HG03095 (cell line): ENCODE measurements at regions not wholly inside any gene's neighbourhood (a gene's known extent, or its start where the extent isn't known, plus 50 kb on each side); places are given as distances from the start of the nearest gene placed in this dataset.

ENCODE experiments used
- ATAC-seq: cut with Tn5 transposase; IDR thresholded peaks from one replicate; pipeline ENCODE4 v1.9.1; 2021; ENCODE audit warnings: moderate library complexity; ENCODE audit not compliant: unreplicated experiment

- ATAC-seq: no peak
These were observed 501.6 kb downstream of the MAT2B start for GRCh38 chr5:164007064-164007463.

- ATAC-seq: no peak
These were observed 504.2 kb downstream of the MAT2B start for GRCh38 chr5:164009621-164010020.

- ATAC-seq: no peak
These were observed 505.5 kb downstream of the MAT2B start for GRCh38 chr5:164010900-164011299.

GRCh38 chr5:164012371-164012770 is 507.0 kb downstream of the MAT2B start:
- ATAC-seq: no peak

GRCh38 chr5:164013077-164013670 is 507.8 kb downstream of the MAT2B start:
- ATAC-seq: peak; percentile 84

GRCh38 chr5:164020116-164020515 is 514.7 kb downstream of the MAT2B start:
- ATAC-seq: no peak

DNA sequence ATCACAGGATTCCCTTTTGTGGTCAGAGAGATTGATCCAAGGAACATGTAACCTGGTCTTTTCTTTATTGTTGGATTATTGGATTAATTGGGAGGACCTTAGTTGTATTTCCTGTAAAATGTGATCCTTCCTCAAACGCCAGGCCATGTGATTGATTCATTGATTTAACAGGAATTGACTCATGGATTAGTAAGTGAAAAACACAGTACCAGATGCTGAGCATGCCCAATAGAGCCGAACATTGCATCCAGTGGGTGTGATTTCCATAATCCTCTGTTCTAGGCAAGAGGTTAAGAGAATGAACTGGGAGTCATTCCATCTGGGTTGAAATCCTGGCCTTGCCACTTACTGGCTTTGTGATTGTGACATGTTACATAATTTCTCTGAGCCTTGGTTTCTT is 522.3 kb downstream of the MAT2B start:
- no peak for ATAC-seq

DNA sequence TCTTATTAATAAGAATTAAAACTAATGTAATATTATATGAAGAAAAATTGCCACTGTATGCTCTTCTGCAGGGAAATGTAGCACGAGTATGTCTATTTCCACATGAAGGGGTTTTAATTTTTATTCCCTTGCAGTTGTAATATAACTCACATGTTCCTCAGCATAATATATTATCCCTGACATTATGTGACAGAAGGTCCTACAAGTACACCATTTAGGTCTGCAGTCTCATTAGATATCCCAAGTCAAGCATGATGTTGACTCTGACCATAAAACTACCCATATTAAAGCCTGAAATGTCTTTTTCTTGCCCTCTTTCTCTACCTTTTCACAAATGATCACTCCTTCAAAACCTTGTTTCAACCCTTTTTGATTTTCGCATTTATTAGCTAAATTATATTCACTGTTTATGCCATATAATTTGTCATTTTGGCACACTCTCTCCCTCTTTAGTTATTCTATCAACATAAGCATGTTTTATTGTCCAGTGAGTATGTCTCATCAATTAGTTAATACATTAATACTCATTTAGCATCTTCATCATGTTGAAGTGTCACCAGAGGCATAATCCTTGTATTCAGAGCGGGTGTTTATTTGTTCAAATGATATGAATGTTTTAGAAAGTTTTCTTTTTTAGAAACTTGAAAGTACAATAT is 532.8 kb downstream of the MAT2B start:
- ATAC-seq: no peak

- no peak for ATAC-seq
These were observed 535.7 kb downstream of the MAT2B start for GRCh38 chr5:164041105-164041504.

DNA sequence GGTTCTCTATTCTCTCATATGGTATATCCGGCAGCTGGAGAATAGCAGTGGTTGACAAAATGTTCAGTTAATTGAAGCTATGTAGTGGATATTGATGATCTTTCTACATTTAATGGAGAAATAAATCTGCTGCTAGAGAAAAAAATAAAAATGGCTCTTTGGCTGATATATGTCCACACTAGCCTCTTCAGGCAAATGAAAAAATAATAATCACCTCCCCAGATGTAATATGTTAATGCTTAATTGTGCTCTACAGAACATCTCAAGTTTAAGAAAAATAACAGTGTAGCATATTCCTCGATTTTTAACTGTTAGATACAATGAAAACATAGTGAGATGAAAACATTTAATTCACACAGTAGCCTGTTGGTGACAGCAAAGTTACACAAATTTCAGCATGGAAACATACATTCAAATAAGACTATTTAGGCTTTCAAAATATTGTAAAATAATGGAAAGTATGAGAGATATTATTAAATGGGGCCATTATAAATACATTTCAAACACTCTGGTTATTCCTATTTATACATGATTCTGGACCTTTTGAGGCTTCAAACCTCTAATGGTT is 543.0 kb downstream of the MAT2B start:
- ATAC-seq: no peak

DNA sequence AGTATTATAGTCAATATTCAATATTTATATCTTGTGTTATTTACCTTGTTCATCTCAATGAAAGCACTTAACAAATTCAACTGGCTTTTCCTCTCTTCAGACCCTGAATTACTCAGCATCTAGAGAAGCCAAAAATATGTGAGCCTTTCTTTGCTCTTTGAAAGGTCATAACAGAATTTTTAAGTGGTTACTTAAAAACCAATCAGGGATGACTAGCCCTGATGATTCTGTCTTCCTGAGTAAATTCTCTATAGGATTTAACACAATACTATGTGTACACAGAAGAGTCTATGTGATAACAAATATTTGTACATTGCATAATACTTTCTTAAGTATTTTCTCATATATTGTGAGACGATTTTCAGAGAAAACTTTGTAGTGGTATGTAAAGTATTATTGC is 546.3 kb downstream of the MAT2B start:
- ATAC-seq: no peak

DNA sequence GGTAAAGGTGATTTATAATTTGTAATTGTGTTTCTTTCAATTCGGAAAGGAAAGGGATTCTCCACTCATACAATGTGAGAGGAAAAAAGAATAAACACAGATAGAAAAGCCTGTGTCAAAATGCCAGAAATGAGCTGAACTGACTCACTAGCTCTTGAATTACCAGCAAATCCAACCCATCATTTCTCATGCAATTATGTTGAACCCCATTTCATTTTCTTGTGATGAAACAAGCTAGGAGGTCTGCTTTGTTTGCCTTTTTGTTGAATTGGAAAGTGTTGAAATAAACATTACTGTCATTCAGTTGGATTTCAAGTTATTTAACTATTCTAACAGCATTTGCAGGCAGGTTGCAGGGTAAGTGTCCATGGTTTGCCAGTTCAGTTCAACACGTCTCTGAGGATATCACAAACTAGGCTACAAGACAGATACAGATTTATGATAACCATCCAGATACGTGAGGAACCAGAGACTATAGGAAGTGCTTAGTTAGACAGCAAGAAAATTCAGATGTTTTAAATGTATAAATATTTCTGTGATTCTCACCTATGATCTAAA is 547.2 kb downstream of the MAT2B start:
- no peak for ATAC-seq

DNA sequence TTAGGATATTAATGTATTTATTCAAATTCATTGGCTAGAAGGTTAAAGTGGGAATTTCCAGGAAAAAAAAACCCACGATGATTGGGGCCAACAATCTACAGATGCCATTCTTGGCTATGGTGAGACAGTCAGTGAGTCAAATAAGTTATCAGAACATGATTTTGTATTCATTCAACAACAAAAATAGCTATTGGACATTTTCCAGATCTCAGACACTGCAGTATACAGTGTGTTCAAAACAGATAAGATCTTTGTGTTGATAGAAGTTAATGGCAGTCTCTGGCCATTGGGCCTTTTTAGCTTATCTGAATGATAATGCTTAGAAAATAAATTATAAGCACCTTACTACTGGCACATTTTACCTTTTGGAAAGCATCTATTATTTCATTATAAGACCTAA is 547.7 kb downstream of the MAT2B start:
- ATAC-seq: no peak

GRCh38 chr5:164054461-164054860 is 549.0 kb downstream of the MAT2B start:
- ATAC-seq: no peak

DNA sequence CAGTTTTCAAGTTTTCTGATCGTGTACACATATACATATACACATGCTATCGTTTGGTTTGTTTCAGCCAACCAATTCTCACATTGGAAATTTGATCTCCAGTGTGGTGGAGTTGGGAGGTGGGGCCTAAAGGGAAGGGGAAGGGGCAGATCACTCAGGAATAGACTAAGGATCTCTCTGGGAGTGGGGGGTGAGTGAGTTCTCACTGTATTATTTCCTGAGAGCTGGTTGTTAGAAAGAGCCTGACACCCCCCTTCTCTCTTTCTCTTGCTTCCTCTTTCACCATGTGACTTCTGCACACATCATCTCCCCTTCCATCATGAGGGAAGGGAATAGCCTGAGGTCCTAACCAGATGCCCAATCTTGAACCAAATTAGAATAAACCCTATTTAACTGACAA is 551.7 kb downstream of the MAT2B start:
- no peak for ATAC-seq

GRCh38 chr5:164058621-164059020 is 553.2 kb downstream of the MAT2B start:
- no peak for ATAC-seq

DNA sequence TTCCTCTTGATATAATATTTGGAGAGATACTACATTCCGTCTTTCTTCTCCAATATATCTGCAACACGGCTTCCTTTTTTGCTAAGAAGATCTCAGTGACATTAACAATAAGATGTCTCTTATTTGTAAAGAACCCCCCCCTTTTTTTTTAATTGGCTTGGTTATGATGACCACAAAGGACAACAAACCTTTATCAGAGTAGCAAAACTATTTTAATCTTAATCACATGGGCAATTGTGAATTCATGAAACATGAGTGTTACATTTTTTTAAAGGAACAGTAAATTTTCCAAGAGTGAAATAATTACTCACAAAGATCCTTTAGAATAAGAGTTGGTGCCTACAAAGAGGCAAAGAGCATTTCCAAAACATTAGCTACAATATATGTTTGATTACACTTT is 554.1 kb downstream of the MAT2B start:
- ATAC-seq: no peak

DNA sequence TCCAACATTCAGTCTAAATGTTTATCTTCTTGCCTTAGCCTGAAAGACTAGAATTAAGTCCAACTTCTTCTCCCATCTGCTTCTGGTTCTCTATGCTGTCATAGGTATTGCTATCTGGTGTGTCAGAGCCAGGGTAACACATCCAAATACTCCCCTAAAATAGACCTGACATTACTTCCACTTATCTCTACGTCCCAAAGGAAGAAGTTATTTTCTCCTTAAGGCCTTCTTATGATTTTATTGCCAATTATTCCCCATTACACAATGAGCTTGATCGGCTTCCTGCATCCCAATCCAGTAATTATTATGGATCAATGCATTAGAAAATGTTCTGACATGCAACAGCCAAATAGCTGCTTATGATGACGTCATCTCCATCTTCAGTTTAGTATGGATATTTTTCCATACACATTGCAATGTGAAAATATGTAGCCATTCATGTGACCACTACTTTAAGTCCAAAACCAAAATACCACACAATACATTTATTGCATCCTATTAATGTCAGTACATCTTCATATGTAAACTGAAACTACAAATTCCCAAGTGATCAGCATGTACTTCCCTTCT is 555.5 kb downstream of the MAT2B start:
- ATAC-seq: no peak

DNA sequence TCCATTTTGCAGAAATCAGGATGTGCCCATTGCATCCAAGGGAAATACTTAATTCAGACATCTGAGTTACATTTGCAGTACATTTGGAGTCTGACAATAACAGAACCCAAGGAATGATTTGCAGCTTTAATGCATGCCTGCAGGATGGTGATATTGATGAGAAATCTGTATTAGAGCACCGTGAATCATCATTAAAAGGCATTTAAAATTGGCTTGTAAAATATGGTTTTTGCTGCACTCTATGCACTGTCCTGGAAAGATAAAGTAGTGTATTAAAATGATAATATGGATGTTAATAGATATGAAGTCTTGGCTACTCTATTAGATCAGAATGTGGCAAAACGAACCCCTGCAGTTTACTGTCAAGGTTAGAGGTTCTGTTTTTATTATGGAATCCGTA is 556.9 kb downstream of the MAT2B start:
- ATAC-seq: no peak

- ATAC-seq: no peak
These were observed 559.8 kb downstream of the MAT2B start for GRCh38 chr5:164065266-164065665.

DNA sequence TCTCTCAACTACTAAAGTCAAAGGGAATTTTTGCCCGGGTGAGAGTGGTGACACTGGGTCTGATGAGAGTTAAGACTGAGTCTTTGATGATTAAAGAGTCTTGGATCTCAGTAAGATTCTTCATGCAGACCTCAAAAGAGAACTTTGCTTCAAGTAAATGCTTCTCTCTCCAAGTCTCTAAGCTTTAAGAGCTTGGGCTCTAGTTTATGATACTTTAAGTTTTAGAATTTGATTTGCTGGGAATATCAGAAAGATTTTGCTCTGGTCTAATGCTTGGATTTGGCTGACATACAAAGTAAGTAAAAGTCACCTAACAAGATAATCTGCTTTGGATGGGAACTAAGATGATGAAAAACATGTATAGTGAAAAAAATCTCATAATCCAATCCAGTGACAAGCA is 566.3 kb downstream of the MAT2B start:
- ATAC-seq: no peak

- no peak for ATAC-seq
These were observed 567.7 kb downstream of the MAT2B start for GRCh38 chr5:164073081-164073480.
